ENCODE measurements at regions not wholly inside any gene's neighbourhood (a gene's known extent, or its start where the extent isn't known, plus 50 kb on each side); places are given as distances from the start of the nearest gene placed in this dataset.

- TF ChIP-seq SPI1 (IDR thresholded peaks at IDR 0.05; ENCODE audit: low read depth, low read length) (no peak), POLR2A (IDR thresholded peaks at IDR 0.05; ENCODE audit: low read depth, low read length) (no peak)
Observed at GRCh38 chr7:21304808-21305375, 123.0 kb upstream of the SP4 start.

Data from GM12891 (cell line).